Naive thymus-derived CD8-positive, alpha-beta T cell (primary cell): ENCODE measurements at regions not wholly inside any gene's neighbourhood (a gene's known extent, or its start where the extent isn't known, plus 50 kb on each side); places are given as distances from the start of the nearest gene placed in this dataset.
"Not testable (repeated sequence)": the region's sequence is repeated elsewhere in the genome, so short reads cannot be mapped to it uniquely, and the experiment has no call there.

Experiments
- ATAC-seq, 2 donors: fragments of 150-1000 bp; cut with Tn5 transposase in 1 of 2; sonication (Bioruptor Pico), chemical (Tn5 transposase) in 1 of 2; 1 replicate in 1 of 2; 2 replicates in 1 of 2; pipeline ENCODE4 v1.10.0; 2021; ENCODE audit warnings: mild to moderate bottlenecking in 2 of 2, moderate library complexity in 2 of 2
- POLR2A ChIA-PET: fragments of 350-600 bp; sonication (Branson Sonifier 250); formaldehyde crosslinking; loops from one replicate; lab custom pipeline; 2021; ENCODE audit warnings: antibody characterized with exemption; lab: Charles Lee
- DNase-seq, 10 donors: peaks; one replicate each; pipeline versions ENCODE4 v3.0.0 to v3.0.0-alpha.2; 2020 to 2022
- H3K27ac Mint-ChIP-seq, 10 donors: one replicate each; pipeline ENCODE4 v1.8.0; 2020 to 2022; ENCODE audit warnings: mild to moderate bottlenecking in 10 of 10, mixed read lengths in 10 of 10, moderate library complexity in 4 of 10, inconsistent platforms in 1 of 10
- H3K27me3 Mint-ChIP-seq, 5 donors: one replicate each; pipeline ENCODE4 v1.8.0; 2021 to 2022; ENCODE audit warnings: mixed read lengths in 5 of 5
- H3K36me3 Mint-ChIP-seq, 3 donors: one replicate each; pipeline ENCODE4 v1.8.0; 2020 to 2022; ENCODE audit warnings: mixed read lengths in 3 of 3, mild to moderate bottlenecking in 2 of 3, inconsistent platforms in 1 of 3
- H3K4me1 Mint-ChIP-seq, 4 donors: one replicate each; pipeline ENCODE4 v1.8.0; 2021 to 2022; ENCODE audit warnings: mixed read lengths in 4 of 4
- H3K4me3 Mint-ChIP-seq, 10 donors: one replicate each; pipeline ENCODE4 v1.8.0; 2020 to 2022; ENCODE audit warnings: mild to moderate bottlenecking in 10 of 10, mixed read lengths in 10 of 10, moderate library complexity in 6 of 10, inconsistent platforms in 1 of 10
- H3K9me3 Mint-ChIP-seq, 9 donors: one replicate each; pipeline ENCODE4 v1.8.0; 2020 to 2022; ENCODE audit warnings: mixed read lengths in 9 of 9, mild to moderate bottlenecking in 3 of 9, inconsistent platforms in 1 of 9, moderate library complexity in 1 of 9

- DNase-seq, H3K27me3 Mint-ChIP-seq, H3K27ac Mint-ChIP-seq, H3K4me3 Mint-ChIP-seq, POLR2A ChIA-PET, ATAC-seq, H3K4me1 Mint-ChIP-seq, H3K36me3 Mint-ChIP-seq: not testable (repeated sequence)
- peaks cover 0 to 17% (median 4%) of the 10 kb centered on the region in 9 donors for H3K9me3 Mint-ChIP-seq
These were observed 255.2 kb downstream of the CWH43 start for GRCh38 chr4:49241295-49241694.

GRCh38 chr4:49262786-49263185, 276.7 kb downstream of the CWH43 start:
- POLR2A ChIA-PET, ATAC-seq, H3K9me3 Mint-ChIP-seq, H3K36me3 Mint-ChIP-seq, H3K4me3 Mint-ChIP-seq, H3K4me1 Mint-ChIP-seq, H3K27me3 Mint-ChIP-seq, H3K27ac Mint-ChIP-seq, DNase-seq: not testable (repeated sequence)

DNA sequence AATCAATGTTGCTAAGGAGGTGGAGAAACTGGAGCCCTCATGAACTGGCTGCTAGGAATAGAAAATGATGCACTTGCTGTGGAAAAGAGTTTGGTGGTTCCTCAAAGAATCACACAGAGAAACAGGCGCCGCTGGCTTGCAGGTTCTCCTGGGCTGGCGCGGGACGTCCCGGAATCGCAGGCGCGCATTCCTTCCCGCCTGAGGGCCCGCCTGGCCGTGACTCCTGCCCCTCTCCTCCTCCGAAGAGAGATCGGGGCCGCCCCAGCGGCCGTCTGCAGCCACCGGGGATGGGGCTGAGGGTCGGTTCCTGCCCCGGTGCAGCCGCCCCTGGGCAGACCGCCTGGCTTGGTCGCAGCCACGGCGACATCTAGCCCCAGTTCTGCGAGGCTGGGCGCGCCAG, 284.4 kb downstream of the CWH43 start:
- H3K27ac Mint-ChIP-seq, H3K4me3 Mint-ChIP-seq, H3K27me3 Mint-ChIP-seq, H3K4me1 Mint-ChIP-seq, DNase-seq, POLR2A ChIA-PET, ATAC-seq, H3K9me3 Mint-ChIP-seq, H3K36me3 Mint-ChIP-seq: not testable (repeated sequence)

GRCh38 chr4:49270912-49271311, 284.8 kb downstream of the CWH43 start:
- DNase-seq, H3K9me3 Mint-ChIP-seq, H3K27ac Mint-ChIP-seq, H3K27me3 Mint-ChIP-seq, H3K36me3 Mint-ChIP-seq, H3K4me1 Mint-ChIP-seq, H3K4me3 Mint-ChIP-seq, ATAC-seq, POLR2A ChIA-PET: not testable (repeated sequence)

DNA sequence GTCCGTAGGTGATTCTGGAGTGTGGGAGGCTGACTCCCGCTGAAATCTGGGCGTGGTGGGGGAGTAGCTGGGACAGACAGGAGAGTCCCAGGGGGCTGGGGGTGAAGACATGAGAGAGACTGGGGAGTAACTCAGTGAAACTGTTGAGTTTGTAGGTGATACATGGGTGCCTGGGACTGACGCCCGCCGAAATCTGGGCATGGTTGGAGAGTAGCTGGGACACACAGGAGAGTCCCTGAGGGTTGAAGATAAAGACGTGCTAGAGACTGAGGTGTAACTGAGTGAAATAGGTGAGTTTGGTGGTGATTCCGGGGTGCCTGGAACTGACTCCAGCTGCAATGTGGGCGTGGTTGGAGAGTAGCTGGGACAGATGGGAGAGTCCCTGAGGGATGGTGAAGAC, 299.8 kb downstream of the CWH43 start:
- H3K4me3 Mint-ChIP-seq, ATAC-seq, POLR2A ChIA-PET, H3K27ac Mint-ChIP-seq, H3K36me3 Mint-ChIP-seq, DNase-seq, H3K4me1 Mint-ChIP-seq, H3K27me3 Mint-ChIP-seq: not testable (repeated sequence)
- H3K9me3 Mint-ChIP-seq, result peaks cover 0 to 14% (median 0%) of the 10 kb centered on the region in 9 donors

- H3K4me1 Mint-ChIP-seq, H3K27me3 Mint-ChIP-seq, H3K36me3 Mint-ChIP-seq, ATAC-seq, H3K4me3 Mint-ChIP-seq, POLR2A ChIA-PET: not testable (repeated sequence)
- Mint-ChIP-seq H3K9me3 (peaks cover 0 to 14% (median 0%) of the 10 kb centered on the region in 9 donors), H3K27ac (peak overlapping the region in 1 of 10 donors; percentile 4)
- DNase-seq, result peak in 1 of 10 donors; percentile 68
These were observed 301.1 kb downstream of the CWH43 start for GRCh38 chr4:49286926-49287745.

DNA sequence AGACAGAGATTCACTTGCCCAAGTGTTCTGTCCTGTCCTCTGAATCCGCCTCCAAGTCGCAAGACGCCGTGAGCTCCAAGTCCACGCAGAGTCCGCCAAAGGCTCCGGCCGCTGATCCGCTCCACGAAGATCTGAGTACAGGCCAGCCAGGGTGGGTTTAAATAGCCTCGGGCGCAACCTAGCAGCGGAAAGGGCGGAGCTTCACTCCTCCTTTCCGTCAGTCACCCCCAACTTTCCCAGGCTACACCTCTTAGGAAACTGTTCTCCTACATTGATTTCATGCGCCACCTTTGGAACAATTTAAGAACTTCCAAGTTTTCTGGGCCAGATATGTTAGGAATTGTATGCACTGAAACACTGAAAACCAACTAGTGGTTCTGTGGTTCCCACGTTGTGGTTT, 301.8 kb downstream of the CWH43 start:
- DNase-seq, result peak in 2 of 10 donors; percentile 17 to 57
- ATAC-seq, H3K4me1 Mint-ChIP-seq, H3K36me3 Mint-ChIP-seq, H3K27me3 Mint-ChIP-seq, POLR2A ChIA-PET, H3K4me3 Mint-ChIP-seq, H3K27ac Mint-ChIP-seq: not testable (repeated sequence)
- H3K9me3 Mint-ChIP-seq, result peaks cover 0 to 14% (median 0%) of the 10 kb centered on the region in 9 donors

DNA sequence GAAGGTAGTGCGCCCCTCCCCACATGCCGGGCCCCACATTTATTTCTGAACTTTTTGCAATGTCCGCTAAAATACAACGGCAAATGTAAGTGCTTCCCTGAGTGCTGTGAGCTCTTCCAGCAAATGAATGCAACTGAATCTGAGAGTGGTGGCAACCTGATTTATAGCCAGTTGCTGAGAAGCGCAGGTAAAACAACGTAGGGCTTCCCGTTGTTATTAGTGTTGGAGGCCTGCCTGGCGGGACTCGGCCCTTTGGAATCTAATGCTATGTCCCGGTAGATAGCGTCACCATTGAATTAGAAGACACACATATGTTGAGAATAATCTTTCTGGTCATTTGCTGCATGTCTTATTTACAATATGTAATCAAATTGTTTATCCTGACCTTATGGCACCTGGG, 302.7 kb downstream of the CWH43 start:
- DNase-seq, result peak in 1 of 10 donors; percentile 59
- H3K27me3 Mint-ChIP-seq, POLR2A ChIA-PET, ATAC-seq, H3K27ac Mint-ChIP-seq, H3K4me1 Mint-ChIP-seq, H3K36me3 Mint-ChIP-seq, H3K4me3 Mint-ChIP-seq: not testable (repeated sequence)
- H3K9me3 Mint-ChIP-seq, result peaks cover 0 to 14% (median 0%) of the 10 kb centered on the region in 9 donors

DNA sequence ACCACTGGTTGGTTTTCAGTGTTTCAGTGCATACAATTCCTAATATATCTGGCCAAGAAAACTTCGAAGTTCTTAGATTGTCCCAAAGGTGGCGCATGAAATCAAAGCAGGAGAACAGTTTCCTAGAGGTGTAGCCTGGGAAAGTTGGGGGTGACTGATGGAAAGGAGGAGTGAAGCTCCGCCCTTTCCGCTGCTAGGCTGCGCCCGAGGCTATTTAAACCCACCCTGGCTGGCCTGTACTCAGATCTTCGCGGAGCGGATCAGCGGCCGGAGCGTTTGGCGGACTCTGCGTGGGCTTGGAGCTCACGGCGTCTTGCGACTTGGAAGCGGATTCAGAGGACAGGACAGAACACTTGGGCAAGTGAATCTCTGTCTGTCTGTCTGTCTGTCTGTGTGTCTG, 328.7 kb downstream of the CWH43 start:
- H3K4me1 Mint-ChIP-seq, H3K27ac Mint-ChIP-seq, H3K4me3 Mint-ChIP-seq, H3K36me3 Mint-ChIP-seq, POLR2A ChIA-PET, ATAC-seq, DNase-seq: not testable (repeated sequence)
- peaks cover 0 to 24% (median 14%) of the 10 kb centered on the region in 9 donors for H3K9me3 Mint-ChIP-seq
- peaks cover 0 to 22% (median 2%) of the 10 kb centered on the region in 5 donors for H3K27me3 Mint-ChIP-seq

- H3K4me3 Mint-ChIP-seq, POLR2A ChIA-PET, ATAC-seq, H3K27ac Mint-ChIP-seq, H3K4me1 Mint-ChIP-seq, DNase-seq: not testable (repeated sequence)
- peaks cover 0 to 11% (median 0%) of the 10 kb centered on the region in 3 donors for H3K36me3 Mint-ChIP-seq
- H3K9me3 Mint-ChIP-seq, result peaks cover 5 to 26% (median 12%) of the 10 kb centered on the region in 9 donors
- H3K27me3 Mint-ChIP-seq, result peaks cover 0 to 15% (median 2%) of the 10 kb centered on the region in 5 donors
These were observed 334.8 kb downstream of the CWH43 start for GRCh38 chr4:49320725-49321410.

GRCh38 chr4:49321511-49322300, 335.6 kb downstream of the CWH43 start:
- ATAC-seq, H3K4me1 Mint-ChIP-seq, DNase-seq, H3K27ac Mint-ChIP-seq, POLR2A ChIA-PET, H3K4me3 Mint-ChIP-seq: not testable (repeated sequence)
- Mint-ChIP-seq H3K9me3 (peaks cover 5 to 26% (median 12%) of the 10 kb centered on the region in 9 donors), H3K36me3 (peaks cover 0 to 11% (median 0%) of the 10 kb centered on the region in 3 donors), H3K27me3 (peaks cover 0 to 15% (median 0%) of the 10 kb centered on the region in 5 donors)

GRCh38 chr4:49322610-49323572, 336.8 kb downstream of the CWH43 start:
- H3K27ac Mint-ChIP-seq, H3K4me1 Mint-ChIP-seq, ATAC-seq, H3K4me3 Mint-ChIP-seq, POLR2A ChIA-PET: not testable (repeated sequence)
- H3K36me3 Mint-ChIP-seq, result peaks cover 0 to 11% (median 0%) of the 10 kb centered on the region in 3 donors
- H3K9me3 Mint-ChIP-seq, result peaks cover 5 to 26% (median 12%) of the 10 kb centered on the region in 9 donors
- peak in 1 of 10 donors; percentile 60 for DNase-seq
- H3K27me3 Mint-ChIP-seq, result peaks cover 0 to 15% (median 0%) of the 10 kb centered on the region in 5 donors
